ENCODE measurements at regions not wholly inside any gene's neighbourhood (a gene's known extent, or its start where the extent isn't known, plus 50 kb on each side); places are given as distances from the start of the nearest gene placed in this dataset.

DNA sequence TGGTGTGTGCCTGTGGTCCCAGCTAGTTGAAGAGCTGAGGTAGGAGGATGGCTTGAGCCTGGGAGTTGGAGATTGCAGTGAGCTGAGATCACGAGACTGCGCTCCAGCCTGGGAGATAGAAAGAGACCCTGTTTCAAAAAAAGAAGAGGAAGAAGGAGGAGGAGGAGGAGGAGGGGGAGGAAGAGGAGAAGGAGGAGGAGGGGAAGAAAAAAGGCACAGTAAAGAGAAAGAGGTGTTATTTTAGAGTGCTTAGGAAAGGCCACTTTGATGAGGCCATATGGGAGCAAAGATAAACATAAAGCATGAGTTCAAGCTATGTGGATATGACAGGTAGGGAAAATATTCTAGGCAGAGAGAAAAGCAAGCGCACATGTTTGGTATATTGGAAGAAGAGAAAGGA lies 154.1 kb upstream of the BTG1 start:
- no peak for TF ChIP-seq CTCF (IDR thresholded peaks at IDR 0.05; ENCODE audit: insufficient read depth, low read length, poor library complexity, severe bottlenecking)
- Histone ChIP-seq H3K4me3 (replicated peaks; ENCODE audit: low read depth, low read length) (no peak overlapping the region), H3K36me3 (ENCODE audit: control insufficient read depth, insufficient read depth, low read length) (no peaks in the 10 kb centered on the region), H3K27me3 (replicated peaks; ENCODE audit: control insufficient read depth, insufficient read depth, low read length) (no peaks in the 10 kb centered on the region)
- no peak for DNase-seq (ENCODE audit: extremely low read depth, insufficient read length)

DNA sequence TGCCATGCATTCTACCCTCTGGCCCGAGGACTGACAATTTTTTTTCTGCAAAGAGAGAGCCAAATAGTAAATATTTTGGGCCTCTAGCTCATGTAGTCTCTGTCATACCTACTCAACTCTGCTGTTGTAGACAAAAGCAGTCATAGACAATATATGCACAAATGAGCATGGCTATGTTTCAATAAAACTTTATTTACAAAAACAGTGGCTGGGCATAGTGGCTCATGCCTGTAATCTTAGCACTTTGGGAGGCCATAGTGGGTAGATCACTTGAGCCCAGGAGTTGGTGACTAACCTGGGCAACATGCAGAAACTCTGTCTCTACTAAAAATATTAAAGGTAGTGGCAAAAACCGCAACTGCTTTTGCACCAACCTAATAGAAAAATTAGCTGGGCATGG lies 153.7 kb upstream of the BTG1 start:
- H3K36me3 ChIP-seq (ENCODE audit: control insufficient read depth, insufficient read depth, low read length) = no peaks in the 10 kb centered on the region
- no peak for TF ChIP-seq CTCF (IDR thresholded peaks at IDR 0.05; ENCODE audit: insufficient read depth, low read length, poor library complexity, severe bottlenecking)
- no peak for DNase-seq (ENCODE audit: extremely low read depth, insufficient read length)
- H3K27me3 ChIP-seq (replicated peaks; ENCODE audit: control insufficient read depth, insufficient read depth, low read length) = no peaks in the 10 kb centered on the region
- H3K4me3 ChIP-seq (replicated peaks; ENCODE audit: low read depth, low read length) = no peak overlapping the region

DNA sequence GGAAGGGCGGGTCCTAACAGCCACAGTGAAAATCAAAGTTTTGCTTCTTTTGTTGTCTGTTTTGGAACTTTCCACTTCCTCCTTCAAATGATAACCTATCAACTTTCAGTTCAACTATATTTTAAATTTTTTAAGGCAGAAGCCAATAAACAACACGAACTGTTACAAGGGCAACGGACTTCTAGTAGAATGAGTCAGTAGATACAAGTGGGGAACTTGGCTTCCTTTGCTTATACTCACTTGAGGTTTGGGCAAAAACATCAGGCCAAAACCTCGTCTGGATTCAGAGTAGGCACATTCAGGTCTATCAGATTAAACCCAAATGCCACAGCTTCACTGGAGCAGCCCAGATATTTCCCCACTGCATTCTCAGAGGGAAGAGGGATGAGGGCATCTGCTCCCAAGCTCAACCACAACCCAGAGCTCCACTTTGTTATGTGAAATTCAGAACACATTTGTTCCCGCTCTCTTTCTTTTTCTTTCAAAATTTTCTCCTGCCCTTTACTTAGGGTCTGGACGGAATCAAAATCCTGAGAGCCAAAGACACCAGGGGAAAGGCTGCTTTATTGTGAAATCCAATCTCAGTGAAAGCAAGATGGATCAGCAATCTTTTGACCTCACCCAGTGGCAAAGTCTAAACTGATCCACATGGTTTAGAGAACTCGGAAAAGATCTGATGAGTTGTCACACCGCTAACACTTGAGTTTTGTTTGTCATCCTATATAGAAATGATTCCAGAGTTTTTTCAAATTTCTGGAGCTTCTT lies 152.5 kb upstream of the BTG1 start:
- peak; percentile 11 for DNase-seq (ENCODE audit: extremely low read depth, insufficient read length)
- Histone ChIP-seq H3K36me3 (ENCODE audit: control insufficient read depth, insufficient read depth, low read length) (no peaks in the 10 kb centered on the region), H3K4me3 (replicated peaks; ENCODE audit: low read depth, low read length) (no peak overlapping the region), H3K27me3 (replicated peaks; ENCODE audit: control insufficient read depth, insufficient read depth, low read length) (no peaks in the 10 kb centered on the region)
- TF ChIP-seq CTCF (IDR thresholded peaks at IDR 0.05; ENCODE audit: insufficient read depth, low read length, poor library complexity, severe bottlenecking) = no peak

DNA sequence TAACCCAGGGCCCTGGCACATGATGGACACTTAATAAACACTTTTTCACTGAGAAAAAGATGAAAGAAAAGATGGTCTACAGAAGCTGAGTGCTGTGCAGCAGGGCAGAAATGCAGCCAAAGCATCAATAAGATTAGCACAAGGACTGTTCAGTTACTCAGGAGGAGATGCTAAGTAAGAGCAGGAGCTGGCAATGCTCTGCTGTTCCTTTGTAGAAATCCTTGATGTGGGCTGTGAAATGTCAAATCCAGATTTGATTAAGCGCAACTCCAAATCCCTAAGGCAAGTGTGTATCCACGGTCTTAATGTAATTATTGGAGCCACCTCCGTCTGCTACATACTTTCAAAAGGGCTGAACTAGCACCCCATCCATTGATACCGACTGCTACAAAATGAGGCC lies 151.8 kb upstream of the BTG1 start:
- H3K4me3 ChIP-seq (replicated peaks; ENCODE audit: low read depth, low read length) = no peak overlapping the region
- H3K27me3 ChIP-seq (replicated peaks; ENCODE audit: control insufficient read depth, insufficient read depth, low read length) = no peaks in the 10 kb centered on the region
- TF ChIP-seq CTCF (IDR thresholded peaks at IDR 0.05; ENCODE audit: insufficient read depth, low read length, poor library complexity, severe bottlenecking) = no peak
- DNase-seq (ENCODE audit: extremely low read depth, insufficient read length) = no peak
- H3K36me3 ChIP-seq (ENCODE audit: control insufficient read depth, insufficient read depth, low read length) = no peaks in the 10 kb centered on the region

- TF ChIP-seq CTCF (IDR thresholded peaks at IDR 0.05; ENCODE audit: insufficient read depth, low read length, poor library complexity, severe bottlenecking) = no peak
- no peaks in the 10 kb centered on the region for H3K36me3 ChIP-seq (ENCODE audit: control insufficient read depth, insufficient read depth, low read length)
- H3K27me3 ChIP-seq (replicated peaks; ENCODE audit: control insufficient read depth, insufficient read depth, low read length) = no peaks in the 10 kb centered on the region
- H3K4me3 ChIP-seq (replicated peaks; ENCODE audit: low read depth, low read length) = no peak overlapping the region
- DNase-seq (ENCODE audit: extremely low read depth, insufficient read length) = no peak
These were observed 149.9 kb upstream of the BTG1 start for GRCh38 chr12:92295523-92295922.

Measured in GM06990 (cell line).